ENCODE measurements at regions not wholly inside any gene's neighbourhood (a gene's known extent, or its start where the extent isn't known, plus 50 kb on each side); places are given as distances from the start of the nearest gene placed in this dataset.

DNA sequence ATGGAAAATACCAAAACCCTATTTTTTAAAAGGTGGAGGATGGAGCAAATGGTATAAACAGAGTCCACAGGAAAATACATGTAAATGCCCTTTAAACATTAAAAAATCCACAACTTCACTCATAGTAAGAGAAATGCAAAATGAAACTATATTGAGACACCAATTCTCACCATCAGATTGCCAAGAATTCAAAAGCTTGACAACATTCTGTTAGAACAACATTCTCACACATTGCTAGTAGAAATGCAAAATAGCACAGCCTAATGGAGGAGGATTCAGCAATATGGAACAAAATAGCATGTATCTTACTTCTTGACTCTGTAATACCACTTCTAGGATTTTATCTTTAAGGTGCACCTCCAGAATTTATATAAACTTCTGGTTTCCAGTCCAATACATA, 351.8 kb downstream of the NXPE2 start:
- Histone ChIP-seq H3K9ac (ENCODE audit: low read depth, low read length) (no peak overlapping the region), H3K27me3 (ENCODE audit: control insufficient read depth, insufficient read depth, low read length) (no peaks in the 10 kb centered on the region), H3K27ac (ENCODE audit: low read depth, low read length) (no peak overlapping the region), H3K36me3 (ENCODE audit: control insufficient read depth, insufficient read depth, low read length) (no peaks in the 10 kb centered on the region), H3K9me3 (ENCODE audit: control insufficient read depth, insufficient read depth, low read length) (no peaks in the 10 kb centered on the region), H3K4me1 (ENCODE audit: control insufficient read depth, insufficient read depth, low read length) (no peaks in the 10 kb centered on the region), H3K4me3 (ENCODE audit: low read depth, low read length) (no peak overlapping the region)

DNA sequence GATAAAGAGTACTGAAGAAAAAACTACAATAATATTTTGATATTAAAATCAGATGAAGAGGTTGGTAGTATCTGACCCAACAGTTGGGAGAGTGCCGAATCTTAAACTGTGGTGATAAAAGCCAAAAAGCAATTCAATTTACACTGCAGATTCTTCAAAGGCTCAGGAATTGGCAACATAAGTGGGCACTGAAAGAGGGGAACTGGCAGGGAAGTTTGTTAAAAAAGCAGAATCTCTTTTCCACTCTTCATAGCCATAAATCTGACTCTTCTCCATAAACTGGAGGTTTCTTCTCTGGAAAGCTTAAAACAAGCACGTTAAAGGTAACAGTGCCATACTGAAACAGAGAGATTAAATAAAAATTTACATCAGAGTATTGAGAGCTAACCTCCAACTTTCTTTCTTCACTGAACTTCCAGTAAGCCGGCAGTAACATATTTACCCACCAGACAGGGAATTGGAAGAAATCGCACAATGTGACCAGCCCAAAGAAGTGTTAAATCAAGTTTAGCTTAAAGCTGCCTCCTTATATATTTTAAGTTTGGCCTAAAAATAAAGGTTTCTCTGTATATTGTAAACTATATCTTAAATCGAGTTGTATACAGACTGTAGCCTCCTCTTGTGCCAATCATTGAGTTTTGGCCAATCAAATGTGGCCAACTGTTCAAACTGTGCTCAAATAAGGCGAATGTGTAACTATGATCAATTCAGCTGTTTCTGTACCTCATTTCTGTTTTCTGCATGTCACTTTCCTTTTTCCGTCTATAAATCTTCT, 358.3 kb downstream of the NXPE2 start:
- no peaks in the 10 kb centered on the region for H3K4me1 ChIP-seq (ENCODE audit: control insufficient read depth, insufficient read depth, low read length)
- H3K27me3 ChIP-seq (ENCODE audit: control insufficient read depth, insufficient read depth, low read length) = no peaks in the 10 kb centered on the region

DNA sequence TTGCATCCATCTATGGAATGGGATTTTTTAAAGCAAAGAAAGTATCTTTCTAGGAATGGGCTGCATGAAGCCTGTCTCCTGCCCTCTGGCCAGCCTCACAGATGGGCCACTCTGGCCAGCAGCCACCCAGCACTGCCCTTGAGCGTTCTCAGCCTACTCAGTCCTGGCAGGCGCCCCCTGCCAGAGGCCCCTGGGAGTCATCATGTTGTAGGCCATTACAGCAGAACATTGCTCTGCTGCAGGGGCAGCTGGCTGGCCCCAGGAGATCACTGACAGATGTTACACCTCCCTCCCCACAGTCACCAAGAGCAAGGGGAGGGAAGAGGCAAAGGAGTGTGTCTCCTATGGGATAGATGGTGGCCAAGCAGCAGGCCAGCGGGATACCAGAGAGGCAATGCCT, 363.7 kb downstream of the NXPE2 start:
- Histone ChIP-seq H3K4me3 (ENCODE audit: low read depth, low read length) (no peak overlapping the region), H3K9me3 (ENCODE audit: control insufficient read depth, insufficient read depth, low read length) (no peaks in the 10 kb centered on the region), H3K9ac (ENCODE audit: low read depth, low read length) (no peak overlapping the region), H3K36me3 (ENCODE audit: control insufficient read depth, insufficient read depth, low read length) (no peaks in the 10 kb centered on the region), H3K4me1 (ENCODE audit: control insufficient read depth, insufficient read depth, low read length) (no peaks in the 10 kb centered on the region), H3K27ac (ENCODE audit: low read depth, low read length) (no peak overlapping the region), H3K27me3 (ENCODE audit: control insufficient read depth, insufficient read depth, low read length) (no peaks in the 10 kb centered on the region)

More for the DNA sequence above, 358.3 kb downstream of the NXPE2 start:
- Histone ChIP-seq H3K9ac (ENCODE audit: low read depth, low read length) (no peak overlapping the region), H3K9me3 (ENCODE audit: control insufficient read depth, insufficient read depth, low read length) (no peaks in the 10 kb centered on the region), H3K36me3 (ENCODE audit: control insufficient read depth, insufficient read depth, low read length) (no peaks in the 10 kb centered on the region), H3K4me3 (ENCODE audit: low read depth, low read length) (no peak overlapping the region), H3K27ac (ENCODE audit: low read depth, low read length) (no peak overlapping the region)

DNA sequence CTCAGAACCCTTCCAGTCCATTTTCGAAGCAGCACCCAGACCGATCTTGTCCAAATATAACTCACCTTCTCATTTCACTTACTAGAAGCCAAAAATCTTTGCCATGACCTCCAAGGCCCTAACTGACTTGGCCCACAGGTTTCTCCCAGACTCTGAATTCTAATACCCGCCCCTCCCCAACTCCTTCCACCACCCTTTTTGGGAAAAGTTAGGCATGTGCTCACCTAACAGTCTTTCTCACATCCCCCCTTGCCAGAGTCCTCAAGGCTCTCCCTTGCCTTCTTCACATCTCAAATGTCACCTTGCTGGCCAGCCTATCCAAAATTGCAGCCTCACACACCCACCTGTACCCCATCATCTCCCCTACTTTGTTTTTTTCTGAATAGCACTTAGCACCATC, 369.3 kb downstream of the NXPE2 start:
- Histone ChIP-seq H3K9me3 (ENCODE audit: control insufficient read depth, insufficient read depth, low read length) (no peaks in the 10 kb centered on the region), H3K36me3 (ENCODE audit: control insufficient read depth, insufficient read depth, low read length) (no peaks in the 10 kb centered on the region), H3K27me3 (ENCODE audit: control insufficient read depth, insufficient read depth, low read length) (no peaks in the 10 kb centered on the region; the same call in 1 of the 2 replicates), H3K27ac (ENCODE audit: low read depth, low read length) (no peak overlapping the region), H3K9ac (ENCODE audit: low read depth, low read length) (no peak overlapping the region), H3K4me1 (ENCODE audit: control insufficient read depth, insufficient read depth, low read length) (peaks cover 9% of the 10 kb centered on the region; the same call in 1 of the 2 replicates), H3K4me3 (ENCODE audit: low read depth, low read length) (no peak overlapping the region)

DNA sequence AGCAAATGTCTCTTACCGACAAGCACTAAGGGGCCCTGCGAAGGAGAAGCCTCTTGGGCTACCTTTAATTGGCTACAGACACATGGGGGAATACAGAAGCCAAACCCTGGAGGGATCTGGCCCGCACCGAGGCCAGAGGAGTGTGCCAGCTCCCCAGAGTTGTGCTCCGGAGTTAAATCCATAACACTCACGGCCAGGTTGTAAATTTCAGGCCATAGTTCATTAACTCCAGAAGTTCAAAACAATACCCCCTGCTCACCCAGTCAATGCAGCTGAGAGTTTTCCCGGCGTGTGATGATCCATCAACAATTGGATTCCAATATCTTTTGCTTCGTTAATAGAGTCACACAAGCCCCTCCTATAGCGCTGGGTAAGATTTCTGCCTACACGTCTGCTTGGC, 371.5 kb downstream of the NXPE2 start:
- Histone ChIP-seq H3K4me1 (ENCODE audit: control insufficient read depth, insufficient read depth, low read length) (peaks cover 9% of the 10 kb centered on the region; the same call in 1 of the 2 replicates), H3K27me3 (ENCODE audit: control insufficient read depth, insufficient read depth, low read length) (no peaks in the 10 kb centered on the region; the same call in 1 of the 2 replicates), H3K4me3 (ENCODE audit: low read depth, low read length) (no peak overlapping the region), H3K27ac (ENCODE audit: low read depth, low read length) (no peak overlapping the region), H3K9ac (ENCODE audit: low read depth, low read length) (no peak overlapping the region), H3K9me3 (ENCODE audit: control insufficient read depth, insufficient read depth, low read length) (no peaks in the 10 kb centered on the region), H3K36me3 (ENCODE audit: control insufficient read depth, insufficient read depth, low read length) (no peaks in the 10 kb centered on the region)

DNA sequence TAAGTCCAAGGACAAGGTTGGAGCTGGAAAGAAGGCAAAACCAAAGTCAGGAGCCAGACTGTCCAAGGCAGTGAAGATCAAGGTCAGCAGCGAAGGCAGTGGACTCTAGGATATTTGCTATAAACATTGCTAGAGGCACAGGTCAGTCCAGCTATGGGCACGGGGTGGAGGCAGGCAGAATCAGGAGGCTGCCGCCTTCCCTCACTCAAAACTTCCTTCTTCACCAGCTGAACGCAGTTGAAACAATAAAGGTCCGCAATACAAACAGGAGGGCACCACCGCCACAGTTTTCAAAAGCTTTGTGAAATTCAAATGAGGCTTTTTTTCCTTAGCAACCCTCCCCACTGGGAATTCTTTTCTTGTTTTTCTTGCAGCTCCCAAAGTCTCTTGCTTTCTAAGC, 372.4 kb downstream of the NXPE2 start:
- no peak overlapping the region for H3K4me3 ChIP-seq (ENCODE audit: low read depth, low read length)
- no peaks in the 10 kb centered on the region for H3K36me3 ChIP-seq (ENCODE audit: control insufficient read depth, insufficient read depth, low read length)
- H3K27me3 ChIP-seq (ENCODE audit: control insufficient read depth, insufficient read depth, low read length) = no peaks in the 10 kb centered on the region; the same call in 1 of the 2 replicates
- H3K9ac ChIP-seq (ENCODE audit: low read depth, low read length) = no peak overlapping the region
- no peak overlapping the region for H3K27ac ChIP-seq (ENCODE audit: low read depth, low read length)
- peaks cover 9% of the 10 kb centered on the region; the same call in 1 of the 2 replicates for H3K4me1 ChIP-seq (ENCODE audit: control insufficient read depth, insufficient read depth, low read length)
- H3K9me3 ChIP-seq (ENCODE audit: control insufficient read depth, insufficient read depth, low read length) = peaks cover 6% of the 10 kb centered on the region; the same call in 1 of the 2 replicates

DNA sequence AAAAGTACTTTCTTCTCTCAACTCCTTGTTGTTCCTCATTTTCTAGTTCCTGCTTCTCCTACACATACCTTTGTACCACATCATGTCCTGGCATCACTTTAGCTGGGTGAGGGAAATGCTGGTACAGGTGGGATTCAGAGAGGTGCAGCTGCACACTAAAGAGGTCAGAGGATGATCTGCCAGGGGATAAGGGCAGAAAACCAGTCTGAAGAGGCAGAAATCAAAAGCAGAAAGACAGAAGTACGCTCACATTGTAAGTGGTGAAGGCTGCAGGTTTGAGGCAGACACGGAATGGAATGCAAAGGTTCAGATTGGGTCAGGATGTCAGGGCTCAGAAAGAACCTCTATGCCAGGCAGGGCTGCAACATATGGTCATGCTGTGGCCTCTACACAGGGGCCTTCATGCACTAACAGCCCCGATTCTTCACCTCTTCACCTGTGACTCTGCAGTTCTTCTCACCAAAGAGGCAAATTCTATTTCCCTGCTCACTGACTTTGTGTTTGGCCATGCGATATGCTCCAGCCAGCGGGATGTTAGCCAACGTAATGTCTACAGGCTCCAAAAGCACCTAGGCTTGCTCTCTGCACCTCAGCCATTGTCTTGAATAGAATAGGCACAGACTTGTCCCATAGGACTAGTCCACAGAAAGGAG, 373.7 kb downstream of the NXPE2 start:
- H3K9ac ChIP-seq (ENCODE audit: low read depth, low read length) = no peak overlapping the region
- no peak overlapping the region for H3K27ac ChIP-seq (ENCODE audit: low read depth, low read length)
- H3K9me3 ChIP-seq (ENCODE audit: control insufficient read depth, insufficient read depth, low read length) = peaks cover 18% of the 10 kb centered on the region
- H3K27me3 ChIP-seq (ENCODE audit: control insufficient read depth, insufficient read depth, low read length) = no peaks in the 10 kb centered on the region; the same call in 1 of the 2 replicates
- peaks cover 9% of the 10 kb centered on the region; the same call in 1 of the 2 replicates for H3K4me1 ChIP-seq (ENCODE audit: control insufficient read depth, insufficient read depth, low read length)
- H3K4me3 ChIP-seq (ENCODE audit: low read depth, low read length) = no peak overlapping the region
- no peaks in the 10 kb centered on the region for H3K36me3 ChIP-seq (ENCODE audit: control insufficient read depth, insufficient read depth, low read length)

DNA sequence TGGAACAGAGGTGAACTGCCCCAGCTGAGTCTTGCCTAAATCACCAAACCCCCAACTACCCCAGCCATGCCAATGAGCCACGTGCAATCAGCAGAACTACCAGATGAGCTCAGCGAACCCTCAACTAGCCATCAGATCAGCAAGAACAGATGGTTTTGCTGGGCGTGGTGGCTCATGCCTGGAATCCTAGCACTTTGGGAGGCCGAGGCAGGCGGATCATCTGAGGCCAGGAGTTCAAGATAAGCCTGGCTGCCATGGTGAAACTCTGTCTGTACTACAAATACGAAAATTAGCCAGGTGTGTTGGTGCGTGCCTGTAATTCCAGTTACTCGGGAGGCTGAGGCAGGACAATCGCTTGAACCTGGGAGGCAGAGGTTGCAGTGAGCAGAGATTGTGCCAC, 374.3 kb downstream of the NXPE2 start:
- no peak overlapping the region for H3K4me3 ChIP-seq (ENCODE audit: low read depth, low read length)
- no peaks in the 10 kb centered on the region for H3K36me3 ChIP-seq (ENCODE audit: control insufficient read depth, insufficient read depth, low read length)
- H3K9me3 ChIP-seq (ENCODE audit: control insufficient read depth, insufficient read depth, low read length) = peaks cover 18% of the 10 kb centered on the region
- H3K9ac ChIP-seq (ENCODE audit: low read depth, low read length) = no peak overlapping the region
- no peaks in the 10 kb centered on the region; the same call in 1 of the 2 replicates for H3K27me3 ChIP-seq (ENCODE audit: control insufficient read depth, insufficient read depth, low read length)
- no peak overlapping the region for H3K27ac ChIP-seq (ENCODE audit: low read depth, low read length)
- H3K4me1 ChIP-seq (ENCODE audit: control insufficient read depth, insufficient read depth, low read length) = peaks cover 9% of the 10 kb centered on the region; the same call in 1 of the 2 replicates

DNA sequence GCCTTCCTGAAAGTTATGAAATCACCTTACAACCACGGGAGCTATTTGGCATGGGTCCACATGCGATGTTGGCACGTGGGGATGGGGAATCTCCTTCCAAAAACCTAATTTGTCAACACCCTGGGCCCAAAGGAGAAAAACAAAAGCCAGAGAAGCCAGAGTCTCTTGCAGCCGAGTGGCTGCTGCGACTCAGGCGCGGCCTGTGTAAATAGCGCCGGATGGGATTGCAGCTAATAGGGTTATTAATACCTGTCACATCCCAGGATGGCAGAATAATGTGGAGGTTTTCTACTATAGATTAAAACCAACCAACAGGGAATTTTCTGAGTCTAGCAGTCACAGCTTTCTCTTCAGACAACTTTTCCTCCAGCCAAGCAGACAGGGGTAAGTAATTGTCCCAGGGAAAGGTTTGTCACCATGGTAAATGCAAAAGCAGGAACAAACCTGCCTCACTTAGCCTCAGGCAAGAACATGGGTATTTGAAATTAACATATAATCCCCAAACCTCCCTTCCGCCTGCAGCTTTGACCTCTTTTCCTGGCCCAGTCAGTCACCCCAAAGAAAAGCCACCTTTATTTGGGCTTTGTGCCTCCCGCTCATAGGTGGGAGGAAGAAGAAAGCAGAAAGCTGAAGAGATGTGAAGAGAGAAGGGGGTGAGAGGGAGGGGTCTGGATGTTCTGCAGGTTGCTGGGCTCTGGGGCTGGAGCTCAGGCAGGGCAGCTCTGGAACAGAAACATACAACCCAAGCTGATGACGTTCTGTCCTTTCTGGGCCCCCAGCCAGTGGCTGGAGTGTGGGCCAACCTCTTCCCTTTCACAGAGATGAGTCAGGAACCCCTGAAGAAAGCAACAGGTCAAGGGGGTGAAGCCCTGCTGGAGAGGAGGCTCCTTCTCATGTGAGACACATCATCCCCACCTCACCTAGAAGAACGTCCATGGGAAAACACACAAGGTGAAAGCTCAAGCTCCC, 376.5 kb downstream of the NXPE2 start:
- no peaks in the 10 kb centered on the region for H3K36me3 ChIP-seq (ENCODE audit: control insufficient read depth, insufficient read depth, low read length)
- H3K4me3 ChIP-seq (ENCODE audit: low read depth, low read length) = no peak overlapping the region
- H3K9ac ChIP-seq (ENCODE audit: low read depth, low read length) = no peak overlapping the region
- no peaks in the 10 kb centered on the region; the same call in 1 of the 2 replicates for H3K27me3 ChIP-seq (ENCODE audit: control insufficient read depth, insufficient read depth, low read length)
- H3K4me1 ChIP-seq (ENCODE audit: control insufficient read depth, insufficient read depth, low read length) = peaks cover 9% of the 10 kb centered on the region; the same call in 1 of the 2 replicates
- H3K27ac ChIP-seq (ENCODE audit: low read depth, low read length) = no peak overlapping the region
- peaks cover 18% of the 10 kb centered on the region for H3K9me3 ChIP-seq (ENCODE audit: control insufficient read depth, insufficient read depth, low read length)

DNA sequence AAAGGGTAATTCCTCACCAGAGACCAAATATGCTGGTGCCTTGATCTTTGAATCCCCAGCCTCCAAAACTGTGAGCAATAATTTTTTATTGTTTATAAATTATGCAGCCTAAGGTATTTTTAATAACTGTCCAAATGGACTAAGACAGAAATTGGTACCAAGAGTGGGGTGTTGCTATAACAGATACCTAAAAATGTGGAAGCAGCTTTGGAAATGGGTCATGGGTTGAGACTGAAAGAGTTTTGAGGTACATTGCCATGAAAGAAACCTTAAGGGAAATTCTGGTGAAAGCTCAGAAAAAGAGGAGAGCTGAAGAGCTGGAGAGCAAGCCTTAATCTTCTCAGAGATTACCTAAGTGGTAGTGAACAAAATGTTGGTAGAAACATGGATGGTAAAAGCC, 378.2 kb downstream of the NXPE2 start:
- no peaks in the 10 kb centered on the region; the same call in 1 of the 2 replicates for H3K27me3 ChIP-seq (ENCODE audit: control insufficient read depth, insufficient read depth, low read length)
- H3K27ac ChIP-seq (ENCODE audit: low read depth, low read length) = no peak overlapping the region
- H3K36me3 ChIP-seq (ENCODE audit: control insufficient read depth, insufficient read depth, low read length) = no peaks in the 10 kb centered on the region
- peaks cover 18% of the 10 kb centered on the region for H3K9me3 ChIP-seq (ENCODE audit: control insufficient read depth, insufficient read depth, low read length)
- no peaks in the 10 kb centered on the region for H3K4me1 ChIP-seq (ENCODE audit: control insufficient read depth, insufficient read depth, low read length)
- H3K4me3 ChIP-seq (ENCODE audit: low read depth, low read length) = no peak overlapping the region
- no peak overlapping the region for H3K9ac ChIP-seq (ENCODE audit: low read depth, low read length)
